ENCODE measurements at regions not wholly inside any gene's neighbourhood (a gene's known extent, or its start where the extent isn't known, plus 50 kb on each side); places are given as distances from the start of the nearest gene placed in this dataset.
A peak's percentile ranks its signal among the peaks of the same experiment; 100 is the strongest.

- Histone ChIP-seq H3K9ac (ENCODE audit: low read depth, low read length) (no peak overlapping the region), H3K4me1 (ENCODE audit: insufficient read depth, low read length) (peaks cover 26% of the 10 kb centered on the region), H3K9me3 (ENCODE audit: control insufficient read depth, insufficient read depth, low read length) (no peaks in the 10 kb centered on the region), H3K36me3 (ENCODE audit: insufficient read depth, low read length) (no peaks in the 10 kb centered on the region)
Observed at GRCh38 chr7:131899271-131900030, 343.0 kb upstream of the PODXL start.

GRCh38 chr7:131898418-131898817 is 342.0 kb upstream of the PODXL start:
- H3K36me3 ChIP-seq (ENCODE audit: insufficient read depth, low read length): no peaks in the 10 kb centered on the region
- peaks cover 27% of the 10 kb centered on the region for H3K4me1 ChIP-seq (ENCODE audit: insufficient read depth, low read length)
- H3K9me3 ChIP-seq (ENCODE audit: control insufficient read depth, insufficient read depth, low read length): no peaks in the 10 kb centered on the region
- no peak overlapping the region for H3K9ac ChIP-seq (ENCODE audit: low read depth, low read length)

GRCh38 chr7:131897790-131898165 is 341.4 kb upstream of the PODXL start:
- Histone ChIP-seq H3K9ac (ENCODE audit: low read depth, low read length) (no peak overlapping the region), H3K36me3 (ENCODE audit: insufficient read depth, low read length) (no peaks in the 10 kb centered on the region), H3K4me1 (ENCODE audit: insufficient read depth, low read length) (peaks cover 27% of the 10 kb centered on the region), H3K9me3 (ENCODE audit: control insufficient read depth, insufficient read depth, low read length) (no peaks in the 10 kb centered on the region)

- H3K4me1 ChIP-seq (ENCODE audit: insufficient read depth, low read length): peaks cover 27% of the 10 kb centered on the region
- H3K9me3 ChIP-seq (ENCODE audit: control insufficient read depth, insufficient read depth, low read length): no peaks in the 10 kb centered on the region
- no peaks in the 10 kb centered on the region for H3K36me3 ChIP-seq (ENCODE audit: insufficient read depth, low read length)
- H3K9ac ChIP-seq (ENCODE audit: low read depth, low read length): peak overlapping the region; percentile 20; the same call in 1 of the 2 replicates
Observed at GRCh38 chr7:131897016-131897789, 340.8 kb upstream of the PODXL start.

- H3K4me1 ChIP-seq (ENCODE audit: insufficient read depth, low read length): peaks cover 27% of the 10 kb centered on the region
- no peaks in the 10 kb centered on the region for H3K36me3 ChIP-seq (ENCODE audit: insufficient read depth, low read length)
- peak overlapping the region; percentile 20; the same call in 1 of the 2 replicates for H3K9ac ChIP-seq (ENCODE audit: low read depth, low read length)
- no peaks in the 10 kb centered on the region for H3K9me3 ChIP-seq (ENCODE audit: control insufficient read depth, insufficient read depth, low read length)
Observed at GRCh38 chr7:131896165-131896863, 339.9 kb upstream of the PODXL start.

- Histone ChIP-seq H3K9me3 (ENCODE audit: control insufficient read depth, insufficient read depth, low read length) (no peaks in the 10 kb centered on the region), H3K36me3 (ENCODE audit: insufficient read depth, low read length) (no peaks in the 10 kb centered on the region), H3K4me1 (ENCODE audit: insufficient read depth, low read length) (peaks cover 27% of the 10 kb centered on the region), H3K9ac (ENCODE audit: low read depth, low read length) (no peak overlapping the region; the same call in 1 of the 2 replicates)
Observed at GRCh38 chr7:131895541-131896164, 339.2 kb upstream of the PODXL start.

GRCh38 chr7:131893631-131894340 is 337.4 kb upstream of the PODXL start:
- H3K9ac ChIP-seq (ENCODE audit: low read depth, low read length): no peak overlapping the region
- no peaks in the 10 kb centered on the region for H3K36me3 ChIP-seq (ENCODE audit: insufficient read depth, low read length)
- H3K9me3 ChIP-seq (ENCODE audit: control insufficient read depth, insufficient read depth, low read length): no peaks in the 10 kb centered on the region
- H3K4me1 ChIP-seq (ENCODE audit: insufficient read depth, low read length): peaks cover 27% of the 10 kb centered on the region

GRCh38 chr7:131890176-131890575 is 333.7 kb upstream of the PODXL start:
- peaks cover 8% of the 10 kb centered on the region for H3K4me1 ChIP-seq (ENCODE audit: insufficient read depth, low read length)

GRCh38 chr7:131889572-131890150 is 333.2 kb upstream of the PODXL start:
- H3K4me1 ChIP-seq (ENCODE audit: insufficient read depth, low read length): 0 out of 2 replicates have a peak, but pooled peaks cover 3% of the 10 kb centered on the region
- H3K36me3 ChIP-seq (ENCODE audit: insufficient read depth, low read length): no peaks in the 10 kb centered on the region
- peaks cover 5% of the 10 kb centered on the region for H3K9me3 ChIP-seq (ENCODE audit: control insufficient read depth, insufficient read depth, low read length)
- no peak overlapping the region for H3K9ac ChIP-seq (ENCODE audit: low read depth, low read length)

More at GRCh38 chr7:131890176-131890575, 333.7 kb upstream of the PODXL start:
- peaks cover 5% of the 10 kb centered on the region for H3K9me3 ChIP-seq (ENCODE audit: control insufficient read depth, insufficient read depth, low read length)
- no peak overlapping the region for H3K9ac ChIP-seq (ENCODE audit: low read depth, low read length)
- H3K36me3 ChIP-seq (ENCODE audit: insufficient read depth, low read length): no peaks in the 10 kb centered on the region

- Histone ChIP-seq H3K36me3 (ENCODE audit: insufficient read depth, low read length) (no peaks in the 10 kb centered on the region), H3K9ac (ENCODE audit: low read depth, low read length) (no peak overlapping the region), H3K4me1 (ENCODE audit: insufficient read depth, low read length) (no peaks in the 10 kb centered on the region), H3K9me3 (ENCODE audit: control insufficient read depth, insufficient read depth, low read length) (peaks cover 5% of the 10 kb centered on the region)
Observed at GRCh38 chr7:131883769-131884168, 327.3 kb upstream of the PODXL start.

- Histone ChIP-seq H3K9me3 (ENCODE audit: control insufficient read depth, insufficient read depth, low read length) (peaks cover 5% of the 10 kb centered on the region), H3K4me1 (ENCODE audit: insufficient read depth, low read length) (no peaks in the 10 kb centered on the region), H3K9ac (ENCODE audit: low read depth, low read length) (no peak overlapping the region), H3K36me3 (ENCODE audit: insufficient read depth, low read length) (no peaks in the 10 kb centered on the region)
Observed at GRCh38 chr7:131883196-131883595, 326.8 kb upstream of the PODXL start.

- Histone ChIP-seq H3K36me3 (ENCODE audit: insufficient read depth, low read length) (no peaks in the 10 kb centered on the region), H3K9me3 (ENCODE audit: control insufficient read depth, insufficient read depth, low read length) (peaks cover 5% of the 10 kb centered on the region), H3K4me1 (ENCODE audit: insufficient read depth, low read length) (no peaks in the 10 kb centered on the region), H3K9ac (ENCODE audit: low read depth, low read length) (no peak overlapping the region)
Observed at GRCh38 chr7:131882321-131882720, 325.9 kb upstream of the PODXL start.

- Histone ChIP-seq H3K9ac (ENCODE audit: low read depth, low read length) (no peak overlapping the region), H3K36me3 (ENCODE audit: insufficient read depth, low read length) (no peaks in the 10 kb centered on the region), H3K4me1 (ENCODE audit: insufficient read depth, low read length) (no peaks in the 10 kb centered on the region), H3K9me3 (ENCODE audit: control insufficient read depth, insufficient read depth, low read length) (no peaks in the 10 kb centered on the region)
Observed at GRCh38 chr7:131880078-131880477, 323.6 kb upstream of the PODXL start.
